ENCODE measurements at regions not wholly inside any gene's neighbourhood (a gene's known extent, or its start where the extent isn't known, plus 50 kb on each side); places are given as distances from the start of the nearest gene placed in this dataset.

DNA sequence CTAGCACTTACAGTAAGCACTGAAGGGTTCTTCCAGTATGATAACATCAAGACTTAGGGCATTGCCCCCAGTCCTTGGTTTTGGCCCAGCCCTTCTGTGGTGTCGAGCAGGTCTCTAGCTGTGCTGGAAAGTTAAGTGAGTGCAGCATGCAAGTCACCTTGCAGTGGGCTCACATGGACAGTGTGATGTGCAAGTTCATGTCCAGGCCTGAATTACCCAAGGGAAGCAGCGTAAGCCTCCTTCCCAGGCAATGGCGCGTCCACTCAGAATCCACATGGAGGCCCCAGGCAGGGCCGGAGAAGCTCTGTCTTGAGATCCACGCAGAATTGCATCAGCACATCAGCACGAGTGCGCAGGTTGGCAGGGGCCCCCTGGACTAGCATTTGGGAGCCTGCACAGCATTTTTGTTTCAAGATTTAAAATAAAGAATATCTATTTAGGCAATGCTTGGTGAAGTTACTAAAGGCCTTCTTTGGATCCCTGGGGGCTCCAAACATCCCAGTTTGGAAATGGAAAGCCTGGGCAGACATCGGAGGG is 108.4 kb upstream of the ALDH1B1 start:
- Histone ChIP-seq H3K79me2 (ENCODE audit: insufficient read depth, low read depth) (no peaks in the 10 kb centered on the region), H3K4me3 (IDR thresholded peaks at IDR 0.05; ENCODE audit: insufficient read depth, low read depth, low read length) (no peak overlapping the region), H4K20me1 (ENCODE audit: insufficient read depth) (no peaks in the 10 kb centered on the region), H3K27me3 (ENCODE audit: insufficient read depth, low read depth) (no peaks in the 10 kb centered on the region), H3K4me2 (no peak overlapping the region), H3K9ac (no peak overlapping the region), H3K4me1 (ENCODE audit: low read depth, poor library complexity, severe bottlenecking) (no peaks in the 10 kb centered on the region), H2AFZ (ENCODE audit: low read depth) (no peak overlapping the region), H3K36me3 (ENCODE audit: insufficient read depth) (no peaks in the 10 kb centered on the region), H3K27ac (no peak overlapping the region)
- TF ChIP-seq, protein P1, sequence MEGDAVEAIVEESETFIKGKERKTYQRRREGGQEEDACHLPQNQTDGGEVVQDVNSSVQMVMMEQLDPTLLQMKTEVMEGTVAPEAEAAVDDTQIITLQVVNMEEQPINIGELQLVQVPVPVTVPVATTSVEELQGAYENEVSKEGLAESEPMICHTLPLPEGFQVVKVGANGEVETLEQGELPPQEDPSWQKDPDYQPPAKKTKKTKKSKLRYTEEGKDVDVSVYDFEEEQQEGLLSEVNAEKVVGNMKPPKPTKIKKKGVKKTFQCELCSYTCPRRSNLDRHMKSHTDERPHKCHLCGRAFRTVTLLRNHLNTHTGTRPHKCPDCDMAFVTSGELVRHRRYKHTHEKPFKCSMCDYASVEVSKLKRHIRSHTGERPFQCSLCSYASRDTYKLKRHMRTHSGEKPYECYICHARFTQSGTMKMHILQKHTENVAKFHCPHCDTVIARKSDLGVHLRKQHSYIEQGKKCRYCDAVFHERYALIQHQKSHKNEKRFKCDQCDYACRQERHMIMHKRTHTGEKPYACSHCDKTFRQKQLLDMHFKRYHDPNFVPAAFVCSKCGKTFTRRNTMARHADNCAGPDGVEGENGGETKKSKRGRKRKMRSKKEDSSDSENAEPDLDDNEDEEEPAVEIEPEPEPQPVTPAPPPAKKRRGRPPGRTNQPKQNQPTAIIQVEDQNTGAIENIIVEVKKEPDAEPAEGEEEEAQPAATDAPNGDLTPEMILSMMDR (conservative IDR thresholded peaks at IDR 0.05; ENCODE audit: low read depth, low read length), result no peak

GRCh38 chr9:38282756-38283155 is 109.7 kb upstream of the ALDH1B1 start:
- Histone ChIP-seq H3K4me3 (IDR thresholded peaks at IDR 0.05; ENCODE audit: insufficient read depth, low read depth, low read length) (no peak overlapping the region), H3K27me3 (ENCODE audit: insufficient read depth, low read depth) (no peaks in the 10 kb centered on the region)
- TF ChIP-seq, protein P1 (conservative IDR thresholded peaks at IDR 0.05; ENCODE audit: low read depth, low read length), result no peak

DNA sequence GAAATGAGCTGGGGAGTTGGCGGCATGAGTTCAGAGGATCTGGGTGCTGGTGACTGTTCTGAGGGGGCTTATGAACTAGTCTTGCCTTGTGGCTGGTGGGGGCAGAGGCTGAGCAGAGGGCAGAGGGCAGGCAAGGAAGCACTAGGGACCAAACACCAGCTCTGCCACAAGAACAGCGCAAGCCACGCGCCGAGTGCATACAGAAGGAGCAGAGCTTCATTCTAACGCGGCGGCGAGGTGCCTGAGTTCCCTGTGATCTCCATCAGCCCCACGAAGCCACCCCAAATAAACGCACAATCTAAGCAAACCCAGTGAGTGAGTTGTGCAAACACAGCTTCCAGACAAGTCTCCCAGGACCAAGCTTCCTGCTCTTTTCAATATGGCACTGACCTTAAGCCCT is 110.6 kb upstream of the ALDH1B1 start:
- no peak overlapping the region for H2AFZ ChIP-seq (ENCODE audit: low read depth)
- TF ChIP-seq, protein P1 (conservative IDR thresholded peaks at IDR 0.05; ENCODE audit: low read depth, low read length), result no peak
- no peaks in the 10 kb centered on the region for H3K4me1 ChIP-seq (ENCODE audit: low read depth, poor library complexity, severe bottlenecking)
- no peaks in the 10 kb centered on the region for H3K79me2 ChIP-seq (ENCODE audit: insufficient read depth, low read depth)
- no peak overlapping the region for H3K4me3 ChIP-seq (IDR thresholded peaks at IDR 0.05; ENCODE audit: insufficient read depth, low read depth, low read length)
- no peak overlapping the region for H3K27ac ChIP-seq
- no peaks in the 10 kb centered on the region for H4K20me1 ChIP-seq (ENCODE audit: insufficient read depth)
- H3K27me3 ChIP-seq (ENCODE audit: insufficient read depth, low read depth), result no peaks in the 10 kb centered on the region
- no peaks in the 10 kb centered on the region for H3K36me3 ChIP-seq (ENCODE audit: insufficient read depth)
- H3K4me2 ChIP-seq, result no peak overlapping the region
- no peak overlapping the region for H3K9ac ChIP-seq

More at GRCh38 chr9:38282756-38283155, 109.7 kb upstream of the ALDH1B1 start:
- Histone ChIP-seq H4K20me1 (ENCODE audit: insufficient read depth) (no peaks in the 10 kb centered on the region), H3K4me1 (ENCODE audit: low read depth, poor library complexity, severe bottlenecking) (no peaks in the 10 kb centered on the region), H3K9ac (no peak overlapping the region), H3K36me3 (ENCODE audit: insufficient read depth) (no peaks in the 10 kb centered on the region), H2AFZ (ENCODE audit: low read depth) (no peak overlapping the region), H3K27ac (no peak overlapping the region), H3K79me2 (ENCODE audit: insufficient read depth, low read depth) (no peaks in the 10 kb centered on the region), H3K4me2 (no peak overlapping the region)

DNA sequence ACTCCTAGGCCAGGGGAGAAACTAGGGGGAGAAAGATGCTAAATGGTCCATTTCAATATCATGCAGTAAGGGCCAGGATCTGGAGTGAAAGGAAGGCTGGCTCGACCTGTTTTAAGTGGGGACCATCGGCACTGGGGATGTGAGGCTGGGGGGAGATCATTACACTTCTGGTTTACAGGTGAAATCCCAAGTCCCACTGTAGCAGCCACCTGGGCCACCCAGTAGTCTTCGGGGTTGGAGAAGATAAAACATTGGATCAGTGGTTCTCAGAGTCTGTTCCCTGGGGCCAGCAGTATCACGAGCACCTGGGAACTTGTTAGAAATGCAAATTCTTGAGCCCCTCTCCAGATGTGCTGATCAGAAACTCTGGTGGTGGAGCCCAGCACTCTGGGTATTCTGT is 111.3 kb upstream of the ALDH1B1 start:
- no peak overlapping the region for H3K27ac ChIP-seq
- H2AFZ ChIP-seq (ENCODE audit: low read depth), result no peak overlapping the region
- no peaks in the 10 kb centered on the region for H3K4me1 ChIP-seq (ENCODE audit: low read depth, poor library complexity, severe bottlenecking)
- no peaks in the 10 kb centered on the region for H3K27me3 ChIP-seq (ENCODE audit: insufficient read depth, low read depth)
- no peaks in the 10 kb centered on the region for H4K20me1 ChIP-seq (ENCODE audit: insufficient read depth)
- no peak overlapping the region for H3K4me3 ChIP-seq (IDR thresholded peaks at IDR 0.05; ENCODE audit: insufficient read depth, low read depth, low read length)
- no peaks in the 10 kb centered on the region for H3K36me3 ChIP-seq (ENCODE audit: insufficient read depth)
- no peak overlapping the region for H3K9ac ChIP-seq
- H3K4me2 ChIP-seq, result no peak overlapping the region
- TF ChIP-seq, protein P1 (conservative IDR thresholded peaks at IDR 0.05; ENCODE audit: low read depth, low read length), result no peak
- H3K79me2 ChIP-seq (ENCODE audit: insufficient read depth, low read depth), result no peaks in the 10 kb centered on the region
